Tibial nerve (tissue), 4 donors: ENCODE measurements at regions not wholly inside any gene's neighbourhood (a gene's known extent, or its start where the extent isn't known, plus 50 kb on each side); places are given as distances from the start of the nearest gene placed in this dataset.

Experiments used
- DNase-seq, 2 donors: peaks; one replicate each; pipeline ENCODE4 v3.0.0-alpha.2; 2019; ENCODE audit warnings: low spot score in 2 of 2
- H3K27ac ChIP-seq, 4 donors: fragments of 200-600 bp; sonication (generic) in 3 of 4; one replicate each; pipeline ENCODE4 v1.5.1; 2017 to 2019; ENCODE audit warnings: mild to moderate bottlenecking in 1 of 4
- H3K27me3 ChIP-seq, 2 donors: fragments of 200-600 bp; sonication (generic) in 1 of 2; one replicate each; pipeline versions ENCODE4 v1.5.1 to v1.6.0; 2017 to 2019
- H3K36me3 ChIP-seq, 3 donors: fragments of 200-600 bp; sonication (generic); one replicate each; pipeline ENCODE4 v1.5.1; 2018 to 2019
- H3K4me1 ChIP-seq, 4 donors: fragments of 200-600 bp; sonication (generic) in 3 of 4; one replicate each; pipeline ENCODE4 v1.5.1; 2017 to 2019
- H3K4me3 ChIP-seq, 4 donors: fragments of 200-600 bp; sonication (generic) in 3 of 4; one replicate each; pipeline ENCODE4 v1.5.1; 2017 to 2019; ENCODE audit warnings: mild to moderate bottlenecking in 1 of 4, moderate library complexity in 1 of 4
- H3K9me3 ChIP-seq, 4 donors: fragments of 200-600 bp; sonication (generic) in 3 of 4; one replicate each; pipeline ENCODE4 v1.5.1; 2017 to 2019
- EP300 ChIP-seq, 2 donors: sonication (generic); formaldehyde crosslinking; IDR thresholded peaks; one replicate each; pipeline ENCODE4 v1.6.1; 2017; ENCODE audit warnings: antibody characterized with exemption in 2 of 2, mild to moderate bottlenecking in 1 of 2
- POLR2A ChIP-seq, 2 donors: fragments of 450-650 bp; IDR thresholded peaks; one replicate each; pipeline ENCODE4 v1.6.1; 2017; ENCODE audit warnings: antibody characterized with exemption in 2 of 2, mild to moderate bottlenecking in 2 of 2, moderate library complexity in 2 of 2
- WGBS, 2 donors: methylation state at CpG; one replicate each; pipeline ENCODE4 v1.1.5; 2018; 5-methylcytosine and 5-hydroxymethylcytosine counted together
- TF ChIP-seq, protein P1 (sequence below), 5 experiments: fragments of 200-600 bp in 3 of 5; fragments of 450-650 bp in 2 of 5; sonication (generic) in 3 of 5; IDR thresholded peaks; one replicate each; pipeline ENCODE4 v1.5.1; 2016 to 2019; ENCODE audit warnings: antibody characterized with exemption in 5 of 5, mild to moderate bottlenecking in 3 of 5, moderate library complexity in 2 of 5

DNA sequence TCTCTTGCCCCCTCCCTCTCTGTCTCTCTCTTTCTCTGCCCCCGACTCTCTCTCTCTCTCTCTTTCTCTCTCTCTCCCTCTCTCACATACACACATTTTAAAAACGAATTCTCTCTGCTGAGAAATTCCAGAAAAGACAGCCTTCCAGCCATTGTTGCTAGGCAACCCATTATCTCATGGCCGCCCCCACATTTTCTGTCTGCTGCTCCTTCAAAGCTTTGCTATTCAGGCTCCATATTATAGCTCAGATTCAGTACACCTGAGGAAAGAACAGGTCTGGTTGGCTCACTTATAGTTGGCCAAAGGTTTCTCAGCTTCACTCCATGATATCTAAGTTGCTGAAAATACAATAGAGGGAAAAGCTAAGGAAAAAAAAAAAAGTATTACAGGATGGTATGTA is 174.4 kb upstream of the RADX start:
- H3K4me3 ChIP-seq: no peak overlapping the region
- TF ChIP-seq EP300 (IDR thresholded peaks at IDR 0.05): no peak
- no peak for TF ChIP-seq POLR2A (IDR thresholded peaks at IDR 0.05)
- TF ChIP-seq, protein P1, sequence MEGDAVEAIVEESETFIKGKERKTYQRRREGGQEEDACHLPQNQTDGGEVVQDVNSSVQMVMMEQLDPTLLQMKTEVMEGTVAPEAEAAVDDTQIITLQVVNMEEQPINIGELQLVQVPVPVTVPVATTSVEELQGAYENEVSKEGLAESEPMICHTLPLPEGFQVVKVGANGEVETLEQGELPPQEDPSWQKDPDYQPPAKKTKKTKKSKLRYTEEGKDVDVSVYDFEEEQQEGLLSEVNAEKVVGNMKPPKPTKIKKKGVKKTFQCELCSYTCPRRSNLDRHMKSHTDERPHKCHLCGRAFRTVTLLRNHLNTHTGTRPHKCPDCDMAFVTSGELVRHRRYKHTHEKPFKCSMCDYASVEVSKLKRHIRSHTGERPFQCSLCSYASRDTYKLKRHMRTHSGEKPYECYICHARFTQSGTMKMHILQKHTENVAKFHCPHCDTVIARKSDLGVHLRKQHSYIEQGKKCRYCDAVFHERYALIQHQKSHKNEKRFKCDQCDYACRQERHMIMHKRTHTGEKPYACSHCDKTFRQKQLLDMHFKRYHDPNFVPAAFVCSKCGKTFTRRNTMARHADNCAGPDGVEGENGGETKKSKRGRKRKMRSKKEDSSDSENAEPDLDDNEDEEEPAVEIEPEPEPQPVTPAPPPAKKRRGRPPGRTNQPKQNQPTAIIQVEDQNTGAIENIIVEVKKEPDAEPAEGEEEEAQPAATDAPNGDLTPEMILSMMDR (IDR thresholded peaks at IDR 0.05): no peak
- H3K27me3 ChIP-seq: peaks cover 0 to 27% of the 10 kb centered on the region in 2 donors
- H3K36me3 ChIP-seq: no peaks in the 10 kb centered on the region
- no peaks in the 10 kb centered on the region for H3K9me3 ChIP-seq
- no peak for DNase-seq
- no peak overlapping the region for H3K27ac ChIP-seq
- no peaks in the 10 kb centered on the region for H3K4me1 ChIP-seq
- 16 to 20% methylated on average over 3 of the region's 3 CpGs for WGBS, 2 donors

DNA sequence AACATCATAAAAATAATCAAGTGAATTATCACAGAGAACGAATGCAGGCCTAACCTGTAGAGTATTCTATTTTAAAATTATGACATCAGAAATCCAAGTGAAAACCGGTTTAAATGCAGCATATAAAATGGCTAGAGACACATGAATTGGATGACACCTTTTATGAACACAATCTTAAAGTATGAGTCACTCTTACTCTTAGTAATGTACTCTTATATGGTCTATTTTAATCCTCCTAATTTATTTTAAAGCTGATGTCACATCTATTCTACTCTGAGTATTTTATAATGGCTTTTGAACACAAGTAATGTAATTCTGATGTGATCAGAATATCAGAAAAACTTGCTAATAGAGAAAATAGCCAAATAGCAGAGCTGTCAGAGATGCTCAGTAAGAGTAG is 161.4 kb upstream of the RADX start:
- Histone ChIP-seq H3K27ac (no peak overlapping the region), H3K4me3 (no peak overlapping the region), H3K27me3 (no peaks in the 10 kb centered on the region), H3K9me3 (no peaks in the 10 kb centered on the region), H3K36me3 (no peaks in the 10 kb centered on the region), H3K4me1 (no peaks in the 10 kb centered on the region)
- no peak for DNase-seq
- 38 to 75% methylated on average over 2 of the region's 2 CpGs for WGBS, 2 donors
- TF ChIP-seq EP300 (IDR thresholded peaks at IDR 0.05) (no peak), POLR2A (IDR thresholded peaks at IDR 0.05) (no peak)
- TF ChIP-seq, protein P1 (IDR thresholded peaks at IDR 0.05): no peak

DNA sequence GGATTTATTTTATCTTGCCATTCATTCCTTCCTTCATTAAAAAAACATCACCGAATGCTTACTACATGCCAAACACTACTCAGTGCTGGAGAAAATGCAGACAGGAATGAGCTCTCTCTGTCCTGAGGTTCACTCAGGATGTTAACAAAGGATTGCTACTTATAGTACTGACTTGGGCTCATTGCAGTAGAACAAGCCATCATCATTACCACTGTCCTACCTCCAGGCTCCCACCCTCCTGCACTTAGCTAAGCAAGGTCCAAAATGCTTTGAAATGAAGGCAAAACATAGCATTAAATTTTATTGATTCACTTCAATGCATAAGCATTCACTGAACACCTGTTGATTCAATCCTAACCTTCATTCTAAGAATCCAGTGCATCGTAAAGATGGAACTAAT is 159.8 kb upstream of the RADX start:
- 94 to 95% methylated on average over 2 of the region's 2 CpGs for WGBS, 2 donors
- Histone ChIP-seq H3K9me3 (no peaks in the 10 kb centered on the region), H3K4me3 (no peak overlapping the region), H3K27me3 (no peaks in the 10 kb centered on the region), H3K4me1 (no peaks in the 10 kb centered on the region), H3K36me3 (no peaks in the 10 kb centered on the region), H3K27ac (no peak overlapping the region)
- TF ChIP-seq, protein P1 (IDR thresholded peaks at IDR 0.05): no peak
- no peak for TF ChIP-seq EP300 (IDR thresholded peaks at IDR 0.05)
- no peak for TF ChIP-seq POLR2A (IDR thresholded peaks at IDR 0.05)
- DNase-seq: no peak

DNA sequence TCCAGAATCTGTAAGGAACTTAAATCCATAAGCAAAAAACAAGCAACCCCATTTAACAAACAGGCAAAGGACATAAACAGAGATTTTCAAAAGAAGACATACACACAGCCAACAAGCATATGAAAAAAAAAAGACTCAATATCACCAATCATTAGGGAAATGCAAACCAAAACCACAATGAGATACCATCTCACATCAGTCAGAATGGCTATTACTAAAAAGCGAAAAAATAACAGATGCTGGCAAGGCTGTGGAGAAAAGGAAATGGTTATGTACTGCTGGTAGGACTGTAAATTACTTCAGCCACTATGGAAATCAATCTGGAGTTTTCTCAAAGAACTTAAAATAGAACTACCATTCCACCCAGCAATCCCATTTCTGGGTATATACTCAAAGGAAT is 156.8 kb upstream of the RADX start:
- Histone ChIP-seq H3K4me3 (no peak overlapping the region), H3K4me1 (no peaks in the 10 kb centered on the region), H3K36me3 (no peaks in the 10 kb centered on the region), H3K27me3 (no peaks in the 10 kb centered on the region), H3K9me3 (no peaks in the 10 kb centered on the region), H3K27ac (no peak overlapping the region)
- WGBS, 2 donors: 71 to 75% methylated on average over 1 of the region's 1 CpG
- DNase-seq: no peak
- TF ChIP-seq EP300 (IDR thresholded peaks at IDR 0.05) (no peak), POLR2A (IDR thresholded peaks at IDR 0.05) (no peak)
- TF ChIP-seq, protein P1 (IDR thresholded peaks at IDR 0.05): no peak

DNA sequence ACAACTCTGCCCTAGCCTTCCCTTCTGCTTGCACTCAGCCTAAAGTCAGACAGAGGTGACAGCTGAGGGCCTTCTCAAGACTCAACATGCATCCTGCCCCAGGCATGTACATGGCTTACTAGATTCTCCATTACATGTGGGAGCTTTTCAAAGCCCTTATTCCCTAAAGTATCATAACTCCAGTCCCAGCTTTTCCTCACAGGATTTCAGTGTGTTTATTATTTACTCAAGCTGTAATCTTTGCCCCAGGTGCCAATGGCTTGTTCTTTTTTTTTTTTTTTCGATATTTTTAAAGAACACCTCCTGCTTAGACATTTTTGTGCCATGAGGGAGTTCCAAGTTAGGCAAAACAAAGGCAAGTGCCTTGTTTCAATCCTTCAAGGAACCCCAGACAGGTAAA is 154.0 kb upstream of the RADX start:
- no peak overlapping the region for H3K27ac ChIP-seq
- H3K27me3 ChIP-seq: no peaks in the 10 kb centered on the region
- H3K4me1 ChIP-seq: no peaks in the 10 kb centered on the region
- WGBS, 2 donors: 38 to 59% methylated on average over 1 of the region's 1 CpG
- DNase-seq: no peak
- no peaks in the 10 kb centered on the region for H3K9me3 ChIP-seq
- TF ChIP-seq, protein P1 (IDR thresholded peaks at IDR 0.05): no peak
- TF ChIP-seq POLR2A (IDR thresholded peaks at IDR 0.05): no peak
- no peak for TF ChIP-seq EP300 (IDR thresholded peaks at IDR 0.05)
- H3K4me3 ChIP-seq: no peak overlapping the region
- no peaks in the 10 kb centered on the region for H3K36me3 ChIP-seq
